ENCODE measurements at regions not wholly inside any gene's neighbourhood (a gene's known extent, or its start where the extent isn't known, plus 50 kb on each side); places are given as distances from the start of the nearest gene placed in this dataset.
A peak's percentile ranks its signal among the peaks of the same experiment; 100 is the strongest.

DNA sequence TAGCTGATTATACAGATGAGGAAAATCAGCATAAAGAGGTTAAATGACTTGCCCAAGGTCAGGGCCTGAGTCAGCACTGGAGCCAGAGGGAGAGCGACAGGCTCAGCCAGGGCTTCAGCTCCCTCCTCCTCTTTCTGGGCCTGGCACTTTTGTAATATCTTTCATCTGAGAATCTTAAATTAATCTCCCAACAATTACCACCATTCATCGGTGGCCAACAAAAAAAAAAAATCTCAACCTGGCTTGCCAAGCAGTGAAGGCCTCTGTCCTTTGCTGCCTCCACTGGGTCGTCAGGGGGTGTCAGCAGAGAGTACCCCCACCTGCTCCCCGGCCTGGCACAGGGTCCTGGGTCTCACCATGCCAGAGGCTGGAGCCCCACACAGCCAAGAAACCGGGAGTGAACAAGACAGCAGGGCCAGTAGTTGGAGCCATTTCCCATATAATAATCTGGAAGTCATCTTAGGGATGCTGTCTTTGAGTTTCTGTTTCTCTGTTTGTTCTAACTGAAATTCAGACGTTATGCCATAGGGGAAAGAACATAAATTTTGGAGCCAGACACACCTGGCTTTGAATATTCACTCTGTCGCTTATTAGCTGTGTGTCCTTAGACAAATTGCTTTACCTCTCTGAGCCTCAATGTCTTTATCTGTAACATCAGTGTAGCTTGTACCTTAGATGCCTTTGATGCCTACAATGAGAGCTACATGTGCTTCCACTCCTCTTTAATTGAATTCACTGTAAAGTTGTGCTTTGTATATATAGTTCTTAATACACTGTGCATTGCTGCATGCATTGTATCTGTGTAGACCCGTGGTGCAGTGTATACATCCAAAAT, 299.9 kb upstream of the MSX2 start:
- H3K9me3 Mint-ChIP-seq, result no peaks in the 10 kb centered on the region
- Histone ChIP-seq H3K9ac (ENCODE audit: extremely low read depth, low read length, poor library complexity, severe bottlenecking) (no peak overlapping the region), H3K4me3 (ENCODE audit: low read length) (no peak overlapping the region), H3K4me1 (ENCODE audit: control insufficient read depth, insufficient read depth, low read length) (peaks cover 22% of the 10 kb centered on the region), H3K36me3 (ENCODE audit: control insufficient read depth, insufficient read depth, low read length) (no peaks in the 10 kb centered on the region), H3K27ac (ENCODE audit: low read depth, low read length) (no peak overlapping the region), H3K9me3 (ENCODE audit: control insufficient read depth, low read length) (peaks cover 7% of the 10 kb centered on the region), H3K27me3 (ENCODE audit: control insufficient read depth, insufficient read depth, low read length, poor library complexity, severe bottlenecking) (no peaks in the 10 kb centered on the region)
- H3K27me3 Mint-ChIP-seq (ENCODE audit: insufficient read depth), result peaks cover 5% of the 10 kb centered on the region
- TF ChIP-seq, protein P1, sequence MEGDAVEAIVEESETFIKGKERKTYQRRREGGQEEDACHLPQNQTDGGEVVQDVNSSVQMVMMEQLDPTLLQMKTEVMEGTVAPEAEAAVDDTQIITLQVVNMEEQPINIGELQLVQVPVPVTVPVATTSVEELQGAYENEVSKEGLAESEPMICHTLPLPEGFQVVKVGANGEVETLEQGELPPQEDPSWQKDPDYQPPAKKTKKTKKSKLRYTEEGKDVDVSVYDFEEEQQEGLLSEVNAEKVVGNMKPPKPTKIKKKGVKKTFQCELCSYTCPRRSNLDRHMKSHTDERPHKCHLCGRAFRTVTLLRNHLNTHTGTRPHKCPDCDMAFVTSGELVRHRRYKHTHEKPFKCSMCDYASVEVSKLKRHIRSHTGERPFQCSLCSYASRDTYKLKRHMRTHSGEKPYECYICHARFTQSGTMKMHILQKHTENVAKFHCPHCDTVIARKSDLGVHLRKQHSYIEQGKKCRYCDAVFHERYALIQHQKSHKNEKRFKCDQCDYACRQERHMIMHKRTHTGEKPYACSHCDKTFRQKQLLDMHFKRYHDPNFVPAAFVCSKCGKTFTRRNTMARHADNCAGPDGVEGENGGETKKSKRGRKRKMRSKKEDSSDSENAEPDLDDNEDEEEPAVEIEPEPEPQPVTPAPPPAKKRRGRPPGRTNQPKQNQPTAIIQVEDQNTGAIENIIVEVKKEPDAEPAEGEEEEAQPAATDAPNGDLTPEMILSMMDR (conservative IDR thresholded peaks at IDR 0.05), result peak; percentile 41
- no peak overlapping the region for H3K4me3 Mint-ChIP-seq
- no peak for DNase-seq
- no peak overlapping the region for H3K27ac Mint-ChIP-seq
- WGBS, 2 experiments (ENCODE audit: insufficient coverage in 1 of 2, insufficient read length in 1 of 2), result 70 to 78% methylated on average over 4 to 8 of the region's 8 CpGs
- peaks cover 34% of the 10 kb centered on the region for H3K4me1 Mint-ChIP-seq
- no peaks in the 10 kb centered on the region for H3K36me3 Mint-ChIP-seq (ENCODE audit: low read depth)

DNA sequence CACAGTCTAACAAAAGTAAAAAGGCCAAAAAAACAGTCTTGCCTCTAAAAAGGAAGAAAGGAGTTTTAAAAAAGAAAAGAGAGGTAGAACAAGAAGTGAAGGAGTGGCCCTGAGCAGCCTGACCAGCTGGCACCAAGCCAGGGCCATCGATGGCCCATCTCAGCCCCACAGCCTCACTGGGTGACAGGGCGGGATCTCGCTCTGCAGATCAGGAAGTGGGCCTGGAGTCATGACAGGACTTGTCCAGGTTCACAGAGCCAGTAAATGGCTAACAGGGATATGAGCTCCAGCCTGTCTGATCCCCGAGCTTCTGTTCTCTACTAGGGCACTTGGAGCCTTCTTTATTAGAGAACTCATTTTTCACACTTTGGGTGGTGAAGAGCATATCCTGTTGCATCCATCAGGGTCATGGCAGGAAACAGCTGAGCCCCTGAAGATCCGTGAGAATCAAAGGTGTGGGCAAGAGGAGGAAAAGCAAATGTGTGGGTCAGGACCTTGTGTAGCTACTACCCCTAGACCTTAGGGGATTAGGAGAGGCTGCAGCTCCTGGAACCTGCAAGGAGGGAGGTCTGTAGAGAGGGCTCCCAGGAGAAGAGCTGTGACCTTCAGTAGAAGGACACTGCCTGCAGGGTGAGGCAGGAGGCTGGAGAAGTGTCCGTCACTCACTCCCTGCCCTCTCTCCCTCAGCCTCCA, 299.0 kb upstream of the MSX2 start:
- no peak overlapping the region for H3K4me3 Mint-ChIP-seq
- WGBS, 2 experiments (ENCODE audit: insufficient coverage in 1 of 2, insufficient read length in 1 of 2), result 75 to 79% methylated on average over 5 to 6 of the region's 6 CpGs
- no peak for DNase-seq
- Histone ChIP-seq H3K9ac (ENCODE audit: extremely low read depth, low read length, poor library complexity, severe bottlenecking) (no peak overlapping the region), H3K27me3 (ENCODE audit: control insufficient read depth, insufficient read depth, low read length, poor library complexity, severe bottlenecking) (no peaks in the 10 kb centered on the region), H3K4me1 (ENCODE audit: control insufficient read depth, insufficient read depth, low read length) (peaks cover 22% of the 10 kb centered on the region), H3K4me3 (ENCODE audit: low read length) (no peak overlapping the region), H3K9me3 (ENCODE audit: control insufficient read depth, low read length) (peaks cover 7% of the 10 kb centered on the region), H3K36me3 (ENCODE audit: control insufficient read depth, insufficient read depth, low read length) (no peaks in the 10 kb centered on the region), H3K27ac (ENCODE audit: low read depth, low read length) (no peak overlapping the region)
- peaks cover 30% of the 10 kb centered on the region for H3K4me1 Mint-ChIP-seq
- no peaks in the 10 kb centered on the region for H3K27me3 Mint-ChIP-seq (ENCODE audit: insufficient read depth)
- H3K36me3 Mint-ChIP-seq (ENCODE audit: low read depth), result no peaks in the 10 kb centered on the region
- no peaks in the 10 kb centered on the region for H3K9me3 Mint-ChIP-seq
- TF ChIP-seq, protein P1 (conservative IDR thresholded peaks at IDR 0.05), result no peak
- H3K27ac Mint-ChIP-seq, result peak overlapping the region; percentile 18

DNA sequence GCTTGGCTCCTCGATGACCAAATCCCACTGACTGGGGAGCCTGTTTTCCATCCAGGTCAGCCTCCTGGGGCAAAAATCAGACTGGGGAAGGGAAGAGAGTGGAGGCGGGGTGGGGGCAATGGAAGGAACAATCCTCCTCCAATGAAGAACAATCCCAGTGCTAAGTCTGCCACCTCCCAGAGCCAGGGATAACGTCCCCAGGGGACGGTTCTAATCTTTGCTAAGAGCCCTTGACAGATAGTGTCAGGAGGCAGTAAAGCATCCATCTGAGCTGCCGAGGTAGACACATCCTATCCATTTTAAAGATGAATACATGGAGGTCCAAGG, 298.5 kb upstream of the MSX2 start:
- peaks cover 30% of the 10 kb centered on the region for H3K4me1 Mint-ChIP-seq
- Histone ChIP-seq H3K27ac (ENCODE audit: low read depth, low read length) (no peak overlapping the region), H3K9me3 (ENCODE audit: control insufficient read depth, low read length) (peaks cover 7% of the 10 kb centered on the region), H3K36me3 (ENCODE audit: control insufficient read depth, insufficient read depth, low read length) (no peaks in the 10 kb centered on the region), H3K4me3 (ENCODE audit: low read length) (no peak overlapping the region), H3K9ac (ENCODE audit: extremely low read depth, low read length, poor library complexity, severe bottlenecking) (no peak overlapping the region), H3K27me3 (ENCODE audit: control insufficient read depth, insufficient read depth, low read length, poor library complexity, severe bottlenecking) (no peaks in the 10 kb centered on the region), H3K4me1 (ENCODE audit: control insufficient read depth, insufficient read depth, low read length) (peaks cover 24% of the 10 kb centered on the region)
- H3K9me3 Mint-ChIP-seq, result no peaks in the 10 kb centered on the region
- H3K36me3 Mint-ChIP-seq (ENCODE audit: low read depth), result no peaks in the 10 kb centered on the region
- peak; percentile 79 for DNase-seq
- H3K27ac Mint-ChIP-seq, result peak overlapping the region; percentile 18
- 33 to 65% methylated on average over 3 to 5 of the region's 5 CpGs for WGBS, 2 experiments (ENCODE audit: insufficient coverage in 1 of 2, insufficient read length in 1 of 2)
- no peak overlapping the region for H3K4me3 Mint-ChIP-seq
- TF ChIP-seq, protein P1 (conservative IDR thresholded peaks at IDR 0.05), result no peak
- H3K27me3 Mint-ChIP-seq (ENCODE audit: insufficient read depth), result no peaks in the 10 kb centered on the region

All from endodermal cell (in vitro differentiated cells).